ENCODE measurements at regions not wholly inside any gene's neighbourhood (a gene's known extent, or its start where the extent isn't known, plus 50 kb on each side); places are given as distances from the start of the nearest gene placed in this dataset.

DNA sequence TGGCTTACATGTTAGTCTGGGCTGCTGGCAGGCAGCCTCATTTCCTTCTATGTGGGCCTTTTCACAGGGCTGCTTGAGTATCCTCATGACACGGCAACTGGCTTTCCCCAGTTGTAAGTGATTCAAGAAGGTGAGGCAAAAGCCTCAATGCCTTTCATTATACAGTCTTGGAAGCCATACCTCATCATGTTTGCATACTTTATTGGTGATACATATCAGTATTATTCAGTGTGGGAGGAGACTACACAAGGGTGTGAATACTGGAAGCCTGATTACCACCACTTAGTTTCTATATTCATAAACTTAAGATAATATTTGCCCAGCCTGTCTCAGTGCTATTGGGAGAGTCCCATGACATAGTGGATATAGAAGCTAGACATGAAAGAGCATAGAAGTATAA is 346.8 kb downstream of the SOX2 start:
- no peak for DNase-seq (ENCODE audit: low read depth in 2 of 2)

GRCh38 chr3:182063742-182064141 is 352.0 kb downstream of the SOX2 start:
- DNase-seq (ENCODE audit: low read depth in 2 of 2) = no peak

DNA sequence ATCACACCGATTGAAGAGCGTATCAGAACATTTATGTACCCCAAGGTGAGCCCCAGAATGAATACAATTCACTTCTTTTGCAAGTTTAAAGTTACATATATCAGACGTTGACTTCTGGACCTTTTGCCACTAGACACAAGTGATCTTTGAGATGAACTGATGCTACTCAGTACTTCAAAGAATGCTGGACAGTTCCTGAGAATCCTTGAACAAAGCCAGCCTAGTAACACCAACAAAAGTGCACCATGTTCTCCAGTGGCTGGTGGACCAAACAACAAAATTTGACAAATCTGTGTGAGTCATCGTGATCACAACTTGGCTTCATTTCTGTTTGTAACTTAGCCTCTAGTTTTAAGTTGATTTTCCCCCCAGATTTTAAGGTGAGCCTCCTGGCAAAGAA is 355.7 kb downstream of the SOX2 start:
- no peak for DNase-seq (ENCODE audit: low read depth in 2 of 2)

DNA sequence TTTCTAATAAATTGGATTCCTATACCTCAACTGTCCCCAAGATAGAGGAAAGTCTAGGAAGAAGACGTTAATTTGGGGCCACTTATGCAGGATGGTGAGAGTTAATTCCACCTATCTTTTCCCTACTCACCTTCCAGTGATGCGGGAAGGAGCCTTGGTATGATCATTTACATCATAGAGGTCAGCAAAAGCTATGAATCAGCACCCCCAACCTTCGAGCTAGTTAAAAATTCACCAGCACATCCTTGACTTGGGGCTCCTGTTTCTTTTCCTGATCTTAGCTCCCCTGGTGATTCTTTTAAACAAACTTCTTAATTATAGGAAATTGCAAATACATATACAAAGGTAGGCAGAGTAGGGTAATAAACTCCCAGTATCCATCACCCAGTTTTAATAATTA is 366.6 kb downstream of the SOX2 start:
- no peak for DNase-seq (ENCODE audit: low read depth in 2 of 2)

DNA sequence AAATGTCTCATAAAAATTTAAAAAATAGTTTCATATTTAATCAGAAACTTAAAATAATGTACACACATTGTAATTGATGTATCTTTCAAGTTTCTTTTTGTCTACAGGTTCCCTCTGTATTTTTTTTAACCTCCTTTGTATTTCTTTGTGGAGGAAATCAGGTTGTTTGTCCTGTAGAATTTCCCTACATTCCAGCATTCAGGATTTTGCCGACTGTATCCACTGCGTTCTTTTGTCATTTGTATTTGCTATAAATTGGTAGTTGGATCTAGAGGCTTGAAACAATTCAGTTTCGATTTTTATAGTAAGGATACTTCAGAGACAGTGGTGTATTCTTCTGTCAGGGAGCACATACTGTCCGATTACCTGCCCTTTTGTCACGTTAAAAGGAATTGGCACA is 367.2 kb downstream of the SOX2 start:
- DNase-seq (ENCODE audit: low read depth in 2 of 2) = no peak

- no peak for DNase-seq (ENCODE audit: low read depth in 2 of 2)
These were observed 369.4 kb downstream of the SOX2 start for GRCh38 chr3:182081096-182081495.

- no peak for DNase-seq (ENCODE audit: low read depth in 2 of 2)
These were observed 371.4 kb downstream of the SOX2 start for GRCh38 chr3:182083112-182083511.

DNA sequence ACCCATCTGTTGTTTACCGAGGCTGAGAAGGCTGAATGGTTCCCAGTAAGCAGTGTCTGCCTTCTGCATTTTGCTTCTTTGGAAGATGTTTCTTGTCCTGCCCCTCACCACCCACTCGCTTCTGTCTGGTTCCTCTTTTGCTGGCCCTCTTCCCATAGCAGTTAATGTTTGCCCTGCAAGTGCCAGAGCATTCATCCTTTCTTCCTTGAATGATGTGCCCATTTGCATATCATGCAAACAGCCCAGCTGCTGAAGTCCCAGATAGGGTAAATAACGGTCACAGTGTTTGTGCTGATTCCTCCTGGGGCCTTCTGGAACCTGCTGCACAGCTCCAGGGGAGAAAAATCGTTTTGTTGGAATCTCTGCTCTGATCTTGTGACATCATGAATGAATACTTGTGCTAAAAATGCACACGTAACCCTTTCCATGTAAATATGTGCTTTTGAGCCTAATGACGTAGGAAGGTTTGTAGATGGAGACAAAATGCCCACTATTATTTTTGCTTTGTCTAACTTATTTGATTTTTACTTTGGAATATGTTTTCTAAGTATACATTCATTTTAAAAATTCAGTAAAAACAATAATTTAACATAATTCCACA is 381.0 kb downstream of the SOX2 start:
- no peak for DNase-seq (ENCODE audit: low read depth in 2 of 2)

GRCh38 chr3:182094321-182094720 is 382.6 kb downstream of the SOX2 start:
- no peak for DNase-seq (ENCODE audit: low read depth in 2 of 2)

GRCh38 chr3:182104881-182105280 is 393.2 kb downstream of the SOX2 start:
- DNase-seq (ENCODE audit: low read depth in 2 of 2) = no peak

DNA sequence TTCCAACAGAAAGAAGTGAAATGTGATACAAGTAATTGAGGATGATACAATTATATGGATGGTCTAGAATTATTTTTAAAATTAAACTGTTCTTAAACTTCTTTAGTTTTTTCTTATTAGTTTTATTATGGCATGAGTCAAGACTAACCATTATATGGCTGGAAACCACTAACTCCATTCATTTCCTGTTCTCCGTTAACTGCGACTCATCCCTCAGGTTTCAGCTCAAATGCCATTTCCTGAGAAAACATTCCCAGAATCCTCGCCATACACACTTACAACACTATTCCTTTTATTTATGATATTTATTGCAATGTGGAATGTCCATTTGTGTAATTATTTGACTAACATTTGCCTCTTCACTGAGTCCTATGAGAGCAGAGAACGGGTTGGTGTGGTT is 394.1 kb downstream of the SOX2 start:
- DNase-seq (ENCODE audit: low read depth in 2 of 2) = no peak

GRCh38 chr3:182108371-182108770 is 396.6 kb downstream of the SOX2 start:
- no peak for DNase-seq (ENCODE audit: low read depth in 2 of 2)

- DNase-seq (ENCODE audit: low read depth in 2 of 2) = no peak
These were observed 400.2 kb downstream of the SOX2 start for GRCh38 chr3:182111967-182112366.

- no peak for DNase-seq (ENCODE audit: low read depth in 2 of 2)
These were observed 403.7 kb downstream of the SOX2 start for GRCh38 chr3:182115328-182116015.

- DNase-seq (ENCODE audit: low read depth in 2 of 2) = no peak
These were observed 404.7 kb downstream of the SOX2 start for GRCh38 chr3:182116386-182116785.

DNA sequence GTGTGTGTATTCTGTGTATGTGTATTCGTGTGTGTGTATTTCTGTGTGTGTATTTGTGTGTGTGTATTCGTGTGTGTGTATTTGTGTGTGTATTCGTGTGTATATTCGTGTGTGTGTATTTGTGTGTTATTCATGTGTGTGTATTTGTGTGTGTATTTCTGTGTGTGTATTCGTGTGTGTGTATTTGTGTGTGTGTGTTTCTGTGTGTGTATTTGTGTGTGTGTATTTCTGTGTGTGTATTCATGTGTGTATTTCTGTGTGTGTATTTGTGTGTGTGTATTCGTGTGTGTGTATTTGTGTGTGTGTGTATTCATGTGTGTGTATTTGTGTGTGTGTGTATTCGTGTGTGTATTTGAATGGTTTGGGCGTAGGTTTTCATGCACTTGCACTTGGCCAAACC is 405.4 kb downstream of the SOX2 start:
- DNase-seq (ENCODE audit: low read depth in 2 of 2) = no peak

DNA sequence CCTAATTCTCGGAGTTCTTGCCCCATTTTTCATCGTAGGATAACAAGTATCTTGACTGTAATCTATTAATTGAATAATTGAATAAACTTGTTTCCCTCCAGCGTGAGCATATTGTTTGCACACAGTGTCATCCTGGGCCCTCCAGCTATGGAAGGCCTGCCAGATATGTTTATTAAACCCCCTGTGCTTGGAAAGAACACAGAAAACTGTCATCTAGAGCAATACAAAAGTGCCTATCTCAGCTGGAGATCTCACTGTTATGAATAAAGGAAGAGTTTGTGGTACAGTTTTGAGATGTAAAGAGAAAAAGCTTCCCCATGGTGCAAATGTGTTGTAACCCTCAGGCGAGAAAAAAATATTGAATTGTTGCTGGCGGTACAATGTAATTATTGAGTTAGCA is 405.9 kb downstream of the SOX2 start:
- no peak for DNase-seq (ENCODE audit: low read depth in 2 of 2)

DNA sequence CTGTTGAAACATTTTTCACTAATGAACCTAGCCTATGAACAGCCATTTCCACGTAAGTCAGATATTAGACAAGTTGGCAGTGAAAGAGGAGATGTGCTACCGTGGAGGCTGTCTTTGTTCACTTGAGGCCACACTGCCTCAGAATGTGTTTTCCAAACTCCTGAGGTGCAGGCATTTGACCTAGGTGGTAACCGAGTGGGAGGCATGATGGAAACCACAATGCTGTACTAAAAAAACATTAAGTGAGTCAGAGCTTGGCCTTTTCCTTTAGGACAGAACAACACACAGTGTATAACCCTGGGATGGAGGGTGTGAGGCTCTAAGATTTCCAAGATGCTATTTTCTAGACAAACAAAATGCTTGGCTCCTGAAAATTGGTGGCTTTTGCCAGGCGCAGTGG is 406.3 kb downstream of the SOX2 start:
- DNase-seq (ENCODE audit: low read depth in 2 of 2) = no peak

GRCh38 chr3:182121401-182121800 is 409.7 kb downstream of the SOX2 start:
- DNase-seq (ENCODE audit: low read depth in 2 of 2) = no peak

DNA sequence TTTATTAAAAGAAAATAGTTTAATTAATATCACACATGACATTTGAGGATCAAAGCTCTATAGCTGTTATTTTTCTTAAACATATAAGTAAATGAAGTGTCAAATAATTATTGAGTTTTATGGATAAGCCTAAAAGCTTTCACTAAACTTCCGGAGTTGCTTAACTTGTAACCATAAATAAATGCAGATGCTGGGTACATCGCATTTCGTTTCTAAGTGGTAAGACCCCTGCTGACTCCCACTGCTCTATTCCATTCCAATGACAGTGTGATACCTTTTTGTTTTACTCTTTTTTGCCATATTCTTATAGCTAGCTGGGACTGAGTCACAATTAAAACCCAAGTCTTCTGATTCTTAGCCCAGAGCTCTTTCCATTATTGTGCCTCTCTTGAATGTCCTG is 411.1 kb downstream of the SOX2 start:
- no peak for DNase-seq (ENCODE audit: low read depth in 2 of 2)

GRCh38 chr3:182124187-182124586 is 412.5 kb downstream of the SOX2 start:
- no peak for DNase-seq (ENCODE audit: low read depth in 2 of 2)

GRCh38 chr3:182124716-182125115 is 413.0 kb downstream of the SOX2 start:
- no peak for DNase-seq (ENCODE audit: low read depth in 2 of 2)

GRCh38 chr3:182129740-182130139 is 418.0 kb downstream of the SOX2 start:
- DNase-seq (ENCODE audit: low read depth in 2 of 2) = no peak

- DNase-seq (ENCODE audit: low read depth in 2 of 2) = no peak
These were observed 422.0 kb downstream of the SOX2 start for GRCh38 chr3:182133752-182134151.
